ENCODE measurements at regions not wholly inside any gene's neighbourhood (a gene's known extent, or its start where the extent isn't known, plus 50 kb on each side); places are given as distances from the start of the nearest gene placed in this dataset.

DNA sequence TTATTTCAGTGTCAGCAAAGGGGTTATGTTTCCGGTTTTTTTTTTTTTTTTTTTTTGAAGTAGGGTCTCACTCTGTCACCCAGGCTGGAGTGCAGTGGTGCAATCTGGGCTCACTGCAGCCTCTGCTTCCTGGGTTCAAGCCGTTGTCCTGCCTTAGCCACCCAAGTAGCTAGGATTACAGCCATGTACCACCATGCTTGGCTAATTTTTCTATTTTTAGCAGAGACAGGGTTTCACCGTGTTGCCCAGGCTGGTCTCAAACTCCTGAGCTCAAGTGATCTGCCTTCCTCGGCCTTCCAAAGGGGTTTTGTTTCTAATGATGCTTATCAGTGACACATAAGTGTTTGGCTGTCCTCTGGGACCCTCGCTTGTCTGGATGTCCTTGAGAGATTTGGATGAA, 235.7 kb upstream of the C2CD4B start:
- H4K20me1 ChIP-seq (ENCODE audit: insufficient read depth, low read length), result peaks cover 3% of the 10 kb centered on the region
- H3K27ac Mint-ChIP-seq (ENCODE audit: unreplicated experiment), result no peak overlapping the region
- TF ChIP-seq EZH2 (IDR thresholded peaks at IDR 0.05; ENCODE audit: insufficient read depth, low read length), result no peak
- TF ChIP-seq, protein P1, sequence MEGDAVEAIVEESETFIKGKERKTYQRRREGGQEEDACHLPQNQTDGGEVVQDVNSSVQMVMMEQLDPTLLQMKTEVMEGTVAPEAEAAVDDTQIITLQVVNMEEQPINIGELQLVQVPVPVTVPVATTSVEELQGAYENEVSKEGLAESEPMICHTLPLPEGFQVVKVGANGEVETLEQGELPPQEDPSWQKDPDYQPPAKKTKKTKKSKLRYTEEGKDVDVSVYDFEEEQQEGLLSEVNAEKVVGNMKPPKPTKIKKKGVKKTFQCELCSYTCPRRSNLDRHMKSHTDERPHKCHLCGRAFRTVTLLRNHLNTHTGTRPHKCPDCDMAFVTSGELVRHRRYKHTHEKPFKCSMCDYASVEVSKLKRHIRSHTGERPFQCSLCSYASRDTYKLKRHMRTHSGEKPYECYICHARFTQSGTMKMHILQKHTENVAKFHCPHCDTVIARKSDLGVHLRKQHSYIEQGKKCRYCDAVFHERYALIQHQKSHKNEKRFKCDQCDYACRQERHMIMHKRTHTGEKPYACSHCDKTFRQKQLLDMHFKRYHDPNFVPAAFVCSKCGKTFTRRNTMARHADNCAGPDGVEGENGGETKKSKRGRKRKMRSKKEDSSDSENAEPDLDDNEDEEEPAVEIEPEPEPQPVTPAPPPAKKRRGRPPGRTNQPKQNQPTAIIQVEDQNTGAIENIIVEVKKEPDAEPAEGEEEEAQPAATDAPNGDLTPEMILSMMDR (IDR thresholded peaks at IDR 0.05; ENCODE audit: insufficient read depth, low read depth, low read length), result no peak
- no peak overlapping the region for H3K4me3 Mint-ChIP-seq (ENCODE audit: unreplicated experiment)
- no peaks in the 10 kb centered on the region for H3K27me3 Mint-ChIP-seq (ENCODE audit: low read depth, unreplicated experiment)
- H3K9ac ChIP-seq (ENCODE audit: low read length), result no peak overlapping the region
- peaks cover 14% of the 10 kb centered on the region for H3K4me1 Mint-ChIP-seq (ENCODE audit: low read depth, unreplicated experiment)
- peaks cover 13% of the 10 kb centered on the region for H3K4me1 ChIP-seq (ENCODE audit: insufficient read depth, low read length)
- DNase-seq (ENCODE audit: low read depth) (no peak), FAIRE-seq (no peak)
- no peak overlapping the region for H3K27ac ChIP-seq (ENCODE audit: low read depth, low read length)
- no peak overlapping the region for H3K4me3 ChIP-seq (ENCODE audit: insufficient read depth, low read depth, low read length)
- H2AFZ ChIP-seq (ENCODE audit: low read depth, low read length), result no peak overlapping the region
- peaks cover 9% of the 10 kb centered on the region for H3K9me3 ChIP-seq (ENCODE audit: insufficient read depth, low read depth, low read length)
- no peaks in the 10 kb centered on the region for H3K27me3 ChIP-seq (ENCODE audit: insufficient read depth, low read length)
- peaks cover 30% of the 10 kb centered on the region for H3K36me3 Mint-ChIP-seq (ENCODE audit: low read depth, unreplicated experiment)
- no peak overlapping the region for H3K4me2 ChIP-seq (ENCODE audit: low read length)
- peaks cover 29% of the 10 kb centered on the region for H3K9me3 Mint-ChIP-seq (ENCODE audit: unreplicated experiment)
- H3K79me2 ChIP-seq (ENCODE audit: insufficient read depth, low read length), result peaks cover 8% of the 10 kb centered on the region
- no peaks in the 10 kb centered on the region for H3K36me3 ChIP-seq (ENCODE audit: insufficient read depth, low read length)

DNA sequence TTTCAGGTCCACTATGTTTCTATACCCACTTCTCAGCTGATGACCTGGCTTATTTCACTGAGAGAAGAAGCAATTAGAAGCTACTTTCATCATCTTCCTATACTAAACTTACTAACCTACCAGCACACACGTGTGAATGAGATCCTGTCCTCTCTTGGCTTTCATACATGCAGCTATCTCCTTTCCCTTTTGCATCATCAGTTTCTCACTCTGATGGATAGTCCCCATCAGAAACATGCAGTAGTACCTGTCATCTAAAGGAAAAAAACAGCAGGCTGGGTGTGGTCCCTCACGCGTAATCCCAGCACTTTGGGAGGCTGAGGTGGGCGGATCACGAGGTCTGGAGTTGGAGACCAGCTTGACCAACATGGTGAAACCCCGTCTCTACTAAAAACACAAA, 237.6 kb upstream of the C2CD4B start:
- no peaks in the 10 kb centered on the region for H3K27me3 Mint-ChIP-seq (ENCODE audit: low read depth, unreplicated experiment)
- Histone ChIP-seq H3K4me1 (ENCODE audit: insufficient read depth, low read length) (peaks cover 13% of the 10 kb centered on the region), H3K27ac (ENCODE audit: low read depth, low read length) (no peak overlapping the region), H3K27me3 (ENCODE audit: insufficient read depth, low read length) (no peaks in the 10 kb centered on the region), H3K9ac (ENCODE audit: low read length) (no peak overlapping the region), H2AFZ (ENCODE audit: low read depth, low read length) (no peak overlapping the region), H3K36me3 (ENCODE audit: insufficient read depth, low read length) (no peaks in the 10 kb centered on the region), H3K79me2 (ENCODE audit: insufficient read depth, low read length) (peaks cover 3% of the 10 kb centered on the region), H4K20me1 (ENCODE audit: insufficient read depth, low read length) (peaks cover 5% of the 10 kb centered on the region), H3K4me3 (ENCODE audit: insufficient read depth, low read depth, low read length) (no peak overlapping the region), H3K9me3 (ENCODE audit: insufficient read depth, low read depth, low read length) (peaks cover 9% of the 10 kb centered on the region), H3K4me2 (ENCODE audit: low read length) (peak overlapping the region; percentile 10)
- no peak overlapping the region for H3K27ac Mint-ChIP-seq (ENCODE audit: unreplicated experiment)
- H3K36me3 Mint-ChIP-seq (ENCODE audit: low read depth, unreplicated experiment), result peaks cover 31% of the 10 kb centered on the region
- FAIRE-seq (no peak), DNase-seq (ENCODE audit: low read depth) (no peak)
- H3K4me1 Mint-ChIP-seq (ENCODE audit: low read depth, unreplicated experiment), result peaks cover 14% of the 10 kb centered on the region
- no peak for TF ChIP-seq EZH2 (IDR thresholded peaks at IDR 0.05; ENCODE audit: insufficient read depth, low read length)
- TF ChIP-seq, protein P1 (IDR thresholded peaks at IDR 0.05; ENCODE audit: insufficient read depth, low read depth, low read length), result no peak
- no peak overlapping the region for H3K4me3 Mint-ChIP-seq (ENCODE audit: unreplicated experiment)
- peaks cover 29% of the 10 kb centered on the region for H3K9me3 Mint-ChIP-seq (ENCODE audit: unreplicated experiment)

DNA sequence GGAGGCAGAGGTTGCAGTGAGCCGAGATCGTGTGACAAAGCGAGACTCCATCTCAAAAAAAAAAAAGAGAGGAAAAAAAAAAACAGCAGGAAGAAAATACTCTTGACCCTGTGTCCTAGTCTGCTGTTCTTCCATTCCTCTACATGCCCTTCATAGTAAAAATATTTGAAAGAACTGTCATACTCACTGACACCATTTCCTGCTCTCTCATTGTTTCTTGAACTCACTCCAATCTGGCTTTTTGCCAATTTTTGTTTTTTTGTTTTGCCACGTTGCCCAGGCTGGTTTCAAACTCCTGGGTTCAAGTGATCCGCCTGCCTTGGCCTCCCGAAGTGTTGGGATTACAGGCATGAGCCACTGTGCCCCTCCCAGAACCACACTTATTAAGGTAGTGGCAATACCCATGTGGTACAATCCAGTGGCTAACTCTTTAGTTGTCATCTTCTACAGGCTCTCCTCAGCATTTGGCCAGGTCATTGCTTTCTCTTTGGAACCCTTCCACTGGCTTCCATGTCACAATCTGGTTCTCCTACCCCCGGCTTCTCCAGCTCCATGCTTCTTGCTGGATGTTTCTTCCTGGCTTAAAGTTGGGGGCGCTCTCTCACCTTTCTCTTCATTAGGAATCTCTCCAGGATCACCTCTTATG, 238.2 kb upstream of the C2CD4B start:
- no peaks in the 10 kb centered on the region for H3K27me3 Mint-ChIP-seq (ENCODE audit: low read depth, unreplicated experiment)
- Histone ChIP-seq H4K20me1 (ENCODE audit: insufficient read depth, low read length) (peaks cover 5% of the 10 kb centered on the region), H3K27me3 (ENCODE audit: insufficient read depth, low read length) (no peaks in the 10 kb centered on the region), H3K36me3 (ENCODE audit: insufficient read depth, low read length) (no peaks in the 10 kb centered on the region), H3K4me2 (ENCODE audit: low read length) (peak overlapping the region; percentile 10), H3K4me3 (ENCODE audit: insufficient read depth, low read depth, low read length) (no peak overlapping the region), H3K9me3 (ENCODE audit: insufficient read depth, low read depth, low read length) (peaks cover 6% of the 10 kb centered on the region), H2AFZ (ENCODE audit: low read depth, low read length) (peak overlapping the region; percentile 11), H3K79me2 (ENCODE audit: insufficient read depth, low read length) (no peaks in the 10 kb centered on the region), H3K9ac (ENCODE audit: low read length) (no peak overlapping the region), H3K4me1 (ENCODE audit: insufficient read depth, low read length) (peaks cover 13% of the 10 kb centered on the region), H3K27ac (ENCODE audit: low read depth, low read length) (no peak overlapping the region)
- no peak overlapping the region for H3K4me3 Mint-ChIP-seq (ENCODE audit: unreplicated experiment)
- H3K4me1 Mint-ChIP-seq (ENCODE audit: low read depth, unreplicated experiment), result peaks cover 14% of the 10 kb centered on the region
- DNase-seq (ENCODE audit: low read depth) (peak; percentile 73), FAIRE-seq (no peak)
- no peak for TF ChIP-seq EZH2 (IDR thresholded peaks at IDR 0.05; ENCODE audit: insufficient read depth, low read length)
- TF ChIP-seq, protein P1 (IDR thresholded peaks at IDR 0.05; ENCODE audit: insufficient read depth, low read depth, low read length), result no peak
- peaks cover 26% of the 10 kb centered on the region for H3K36me3 Mint-ChIP-seq (ENCODE audit: low read depth, unreplicated experiment)
- H3K27ac Mint-ChIP-seq (ENCODE audit: unreplicated experiment), result peak overlapping the region; percentile 41
- peaks cover 27% of the 10 kb centered on the region for H3K9me3 Mint-ChIP-seq (ENCODE audit: unreplicated experiment)
